HG03378 (cell line): ENCODE measurements at regions not wholly inside any gene's neighbourhood (a gene's known extent, or its start where the extent isn't known, plus 50 kb on each side); places are given as distances from the start of the nearest gene placed in this dataset.

Experiments used
- ATAC-seq: cut with Tn5 transposase; IDR thresholded peaks from one replicate; pipeline ENCODE4 v1.9.1; 2021; ENCODE audit warnings: mild to moderate bottlenecking, moderate library complexity; ENCODE audit not compliant: unreplicated experiment

GRCh38 chr4:108567831-108568230, 52.5 kb upstream of the RPL34 start:
- ATAC-seq, result no peak

- no peak for ATAC-seq
Measured at GRCh38 chr4:108561116-108561515, 59.3 kb upstream of the RPL34 start.

GRCh38 chr4:108560616-108561015, 59.8 kb upstream of the RPL34 start:
- ATAC-seq, result no peak

- no peak for ATAC-seq
Measured at GRCh38 chr4:108559911-108560310, 60.5 kb upstream of the RPL34 start.

- ATAC-seq, result no peak
Measured at GRCh38 chr4:108559068-108559793, 61.1 kb upstream of the RPL34 start.

- peak; percentile 60 for ATAC-seq
Measured at GRCh38 chr4:108556588-108557200, 63.7 kb upstream of the RPL34 start.

GRCh38 chr4:108556166-108556565, 64.2 kb upstream of the RPL34 start:
- ATAC-seq, result no peak

- no peak for ATAC-seq
Measured at GRCh38 chr4:108555701-108556100, 64.7 kb upstream of the RPL34 start.

GRCh38 chr4:108547682-108548081, 72.7 kb upstream of the RPL34 start:
- ATAC-seq, result no peak

- ATAC-seq, result no peak
Measured at GRCh38 chr4:108546728-108547127, 73.6 kb upstream of the RPL34 start.

GRCh38 chr4:108544481-108544880, 75.9 kb upstream of the RPL34 start:
- ATAC-seq, result no peak

- ATAC-seq, result no peak
Measured at GRCh38 chr4:108543359-108543968, 76.9 kb upstream of the RPL34 start.

GRCh38 chr4:108540536-108540935, 79.8 kb upstream of the RPL34 start:
- ATAC-seq, result no peak

- ATAC-seq, result no peak
Measured at GRCh38 chr4:108536577-108536976, 83.8 kb upstream of the RPL34 start.

- no peak for ATAC-seq
Measured at GRCh38 chr4:108535757-108536156, 84.6 kb upstream of the RPL34 start.

GRCh38 chr4:108533876-108534275, 86.5 kb upstream of the RPL34 start:
- ATAC-seq, result no peak

- ATAC-seq, result no peak
Measured at GRCh38 chr4:108533245-108533844, 87.0 kb upstream of the RPL34 start.

- ATAC-seq, result no peak
Measured at GRCh38 chr4:108532738-108533137, 87.6 kb upstream of the RPL34 start.

- ATAC-seq, result no peak
Measured at GRCh38 chr4:108532187-108532586, 88.2 kb upstream of the RPL34 start.

- ATAC-seq, result no peak
Measured at GRCh38 chr4:108531461-108531860, 88.9 kb upstream of the RPL34 start.

GRCh38 chr4:108529984-108530905, 90.1 kb upstream of the RPL34 start:
- ATAC-seq, result no peak
